H1 (cell line): ENCODE measurements at regions not wholly inside any gene's neighbourhood (a gene's known extent, or its start where the extent isn't known, plus 50 kb on each side); places are given as distances from the start of the nearest gene placed in this dataset.

Source experiments
- CHD7 ChIP-seq: fragments of 300-600 bp; sonication (generic); IDR thresholded peaks from 2 replicates; pipeline ENCODE4 v1.7.1; 2012; ENCODE audit warnings: low read length, moderate library complexity, mild to moderate bottlenecking, inconsistent platforms; ENCODE audit not compliant: insufficient replicate concordance
- EZH2 ChIP-seq: fragments of 200-600 bp; sonication (generic); IDR thresholded peaks from 2 replicates; pipeline ENCODE4 v1.7.1; 2012; ENCODE audit warnings: low read depth, mild to moderate bottlenecking, moderate library complexity, low read length, inconsistent platforms; ENCODE audit not compliant: severe bottlenecking
- SP1 ChIP-seq: IDR thresholded peaks from 2 replicates; pipeline ENCODE4 v1.6.1; 2011; ENCODE audit warnings: low read depth, low read length

DNA sequence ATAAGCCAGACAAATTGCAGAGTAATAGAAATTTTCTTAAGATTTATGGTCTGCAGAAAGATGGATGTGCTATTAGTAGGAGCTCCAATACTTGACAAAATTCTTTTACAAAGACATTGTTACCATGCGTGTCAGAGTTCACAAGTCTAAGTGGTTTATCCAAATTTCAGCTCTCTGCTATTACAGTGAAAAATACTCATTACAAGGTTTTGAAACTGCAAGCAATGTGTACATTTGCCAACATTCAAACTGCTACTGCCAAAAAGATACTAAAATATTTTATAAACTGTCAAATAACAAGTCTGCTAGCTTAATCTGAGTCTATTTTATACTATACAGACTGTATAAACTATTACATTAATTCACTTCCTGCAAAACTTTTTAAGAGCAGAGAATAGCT, 1341.5 kb upstream of the ACVR2A start (continued):
- TF ChIP-seq CHD7 (no peak), EZH2 (no peak), SP1 (no peak)
